Activated T-helper 17 cell treated with anti-CD3 and anti-CD28 coated beads, Interleukin-2, amount 50 U/mL, for 72 hours (primary cell): ENCODE measurements at regions not wholly inside any gene's neighbourhood (a gene's known extent, or its start where the extent isn't known, plus 50 kb on each side); places are given as distances from the start of the nearest gene placed in this dataset.
A peak's percentile ranks its signal among the peaks of the same experiment; 100 is the strongest.

ENCODE experiments used
- ATAC-seq: fragments of 150-1000 bp; cut with Tn5 transposase; replicated peaks from 2 replicates; pipeline ENCODE4 v1.10.0; 2021; ENCODE audit warnings: mild to moderate bottlenecking, moderate library complexity
- H3K27ac Mint-ChIP-seq: one replicate; pipeline ENCODE4 v1.8.0; 2022; ENCODE audit warnings: mixed read lengths
- H3K27me3 Mint-ChIP-seq: one replicate; pipeline ENCODE4 v1.8.0; 2022; ENCODE audit warnings: mixed read lengths
- H3K36me3 Mint-ChIP-seq: one replicate; pipeline ENCODE4 v1.8.0; 2022; ENCODE audit warnings: low read depth, mild to moderate bottlenecking, mixed read lengths
- H3K4me1 Mint-ChIP-seq: one replicate; pipeline ENCODE4 v1.8.0; 2022; ENCODE audit warnings: mixed read lengths
- H3K4me3 Mint-ChIP-seq: one replicate; pipeline ENCODE4 v1.8.0; 2022; ENCODE audit warnings: mild to moderate bottlenecking, mixed read lengths
- H3K9me3 Mint-ChIP-seq: one replicate; pipeline ENCODE4 v1.8.0; 2022; ENCODE audit warnings: mixed read lengths

DNA sequence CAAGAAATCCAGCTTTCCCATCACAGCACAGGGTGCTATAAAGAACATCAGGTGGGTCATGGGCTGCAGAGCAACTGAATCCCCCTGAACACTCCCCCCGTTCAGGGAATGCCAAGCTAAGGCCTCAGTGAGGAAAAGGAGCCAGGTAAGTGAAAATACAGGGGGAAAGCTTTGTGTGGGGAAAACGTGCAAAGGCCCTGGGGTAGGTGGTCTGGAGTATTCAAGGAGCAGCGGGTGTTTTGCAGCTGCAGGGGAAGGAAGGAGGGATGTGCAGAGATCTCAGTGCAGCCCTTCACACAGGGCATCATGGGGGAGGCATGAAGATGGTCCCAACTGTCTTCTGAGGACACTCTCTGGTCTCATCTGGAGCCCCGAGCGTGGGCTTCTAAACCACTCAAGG lies 119.2 kb downstream of the ETS2 start:
- H3K27ac Mint-ChIP-seq: no peak overlapping the region
- ATAC-seq: no peak
- no peaks in the 10 kb centered on the region for H3K4me1 Mint-ChIP-seq
- H3K27me3 Mint-ChIP-seq: peaks cover 31% of the 10 kb centered on the region
- H3K9me3 Mint-ChIP-seq: peaks cover 3% of the 10 kb centered on the region
- no peaks in the 10 kb centered on the region for H3K36me3 Mint-ChIP-seq
- no peak overlapping the region for H3K4me3 Mint-ChIP-seq

DNA sequence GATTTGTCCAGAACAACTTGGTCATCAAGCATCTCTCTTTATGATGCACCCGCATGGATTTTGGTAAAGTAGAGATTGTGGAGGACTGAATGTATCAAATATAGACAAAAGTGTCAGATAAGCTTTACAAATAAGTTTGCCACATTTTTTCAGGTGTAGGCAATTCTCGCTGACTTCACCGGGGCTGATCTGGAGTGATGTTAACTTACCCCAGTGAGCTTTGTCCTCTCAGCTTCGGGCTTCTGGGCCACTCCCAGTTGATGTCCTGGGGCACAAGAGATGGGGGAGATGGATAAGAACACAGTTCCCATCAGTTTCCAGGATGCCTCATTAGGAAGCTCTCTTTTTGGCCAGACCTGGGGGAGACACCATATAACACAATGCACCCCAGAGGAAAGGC lies 117.7 kb downstream of the ETS2 start:
- Mint-ChIP-seq H3K27me3 (peaks cover 38% of the 10 kb centered on the region), H3K4me3 (no peak overlapping the region), H3K4me1 (no peaks in the 10 kb centered on the region), H3K9me3 (no peaks in the 10 kb centered on the region), H3K36me3 (no peaks in the 10 kb centered on the region), H3K27ac (no peak overlapping the region)
- no peak for ATAC-seq

DNA sequence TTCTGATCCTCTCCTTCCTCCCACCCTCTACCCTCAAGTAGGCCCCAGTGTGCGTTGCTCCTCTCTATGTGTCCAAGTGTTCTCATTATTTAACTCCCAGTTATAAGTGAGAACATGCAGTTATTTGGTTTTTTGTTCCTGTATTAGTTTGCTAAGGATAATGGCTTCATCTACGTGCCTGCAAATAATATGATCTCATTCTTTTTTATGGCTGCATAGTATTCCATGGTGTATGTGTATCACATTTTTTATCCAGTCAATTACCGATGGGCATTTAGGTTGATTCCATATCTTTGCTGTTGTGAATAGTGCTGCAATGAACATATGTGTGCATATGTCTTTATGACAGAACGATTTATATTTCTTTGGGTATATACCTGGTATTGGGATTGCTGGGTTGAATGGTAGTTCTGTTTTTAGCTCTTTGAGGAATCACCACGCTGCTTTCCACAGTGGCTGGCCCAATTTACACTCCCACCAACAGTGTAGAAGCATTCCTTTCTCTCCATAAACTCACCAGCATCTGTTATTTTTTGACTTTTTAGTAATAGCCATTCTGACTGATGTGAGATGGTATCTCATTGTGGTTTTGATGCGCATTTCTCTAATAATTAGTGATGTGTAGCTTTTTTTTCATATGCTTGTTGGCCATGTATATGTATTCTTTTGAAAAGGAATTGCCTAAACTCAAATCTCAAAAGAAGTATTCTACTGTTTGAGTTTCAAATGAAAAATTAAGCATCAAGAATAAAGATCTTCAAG lies 116.9 kb downstream of the ETS2 start:
- Mint-ChIP-seq H3K36me3 (no peaks in the 10 kb centered on the region), H3K27me3 (peaks cover 36% of the 10 kb centered on the region), H3K4me1 (no peaks in the 10 kb centered on the region), H3K4me3 (no peak overlapping the region), H3K27ac (no peak overlapping the region), H3K9me3 (no peaks in the 10 kb centered on the region)
- no peak for ATAC-seq

DNA sequence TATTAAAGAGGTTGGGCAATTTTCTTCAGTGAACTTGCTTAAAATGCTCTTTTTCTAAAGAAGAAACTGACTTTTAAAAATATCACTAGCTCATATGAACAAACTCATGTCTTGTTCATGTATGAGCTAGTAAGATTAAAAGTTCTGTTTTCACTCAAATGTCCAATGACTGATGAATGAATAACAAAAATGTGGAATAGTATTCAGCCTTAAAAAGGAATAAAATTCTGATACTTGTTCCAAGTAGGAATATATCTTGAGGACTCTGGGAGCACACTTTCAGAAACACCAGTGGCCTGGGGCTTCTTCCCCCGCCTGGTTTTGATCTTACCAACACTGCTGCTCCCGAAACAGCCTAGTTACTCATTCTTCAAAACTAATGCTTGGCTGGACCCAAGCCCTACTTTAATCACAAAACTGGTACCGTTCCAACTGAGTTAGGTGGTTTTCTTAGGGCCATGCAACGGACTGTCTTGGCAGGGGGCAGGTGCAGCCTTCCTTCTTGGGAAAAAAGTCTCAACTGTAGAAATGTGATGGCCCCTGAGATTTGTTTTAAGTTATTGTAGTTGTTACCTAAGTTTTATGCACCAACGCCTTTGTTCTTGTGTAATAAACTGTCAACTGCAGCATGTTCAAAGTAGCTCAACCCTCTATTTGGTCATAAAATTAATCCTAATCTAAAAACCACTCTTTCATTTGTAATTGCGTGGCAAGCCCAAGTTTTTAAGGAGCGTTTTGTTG lies 116.0 kb downstream of the ETS2 start:
- Mint-ChIP-seq H3K27me3 (peaks cover 35% of the 10 kb centered on the region), H3K4me3 (no peak overlapping the region), H3K36me3 (no peaks in the 10 kb centered on the region), H3K9me3 (no peaks in the 10 kb centered on the region), H3K4me1 (no peaks in the 10 kb centered on the region), H3K27ac (no peak overlapping the region)
- no peak for ATAC-seq

DNA sequence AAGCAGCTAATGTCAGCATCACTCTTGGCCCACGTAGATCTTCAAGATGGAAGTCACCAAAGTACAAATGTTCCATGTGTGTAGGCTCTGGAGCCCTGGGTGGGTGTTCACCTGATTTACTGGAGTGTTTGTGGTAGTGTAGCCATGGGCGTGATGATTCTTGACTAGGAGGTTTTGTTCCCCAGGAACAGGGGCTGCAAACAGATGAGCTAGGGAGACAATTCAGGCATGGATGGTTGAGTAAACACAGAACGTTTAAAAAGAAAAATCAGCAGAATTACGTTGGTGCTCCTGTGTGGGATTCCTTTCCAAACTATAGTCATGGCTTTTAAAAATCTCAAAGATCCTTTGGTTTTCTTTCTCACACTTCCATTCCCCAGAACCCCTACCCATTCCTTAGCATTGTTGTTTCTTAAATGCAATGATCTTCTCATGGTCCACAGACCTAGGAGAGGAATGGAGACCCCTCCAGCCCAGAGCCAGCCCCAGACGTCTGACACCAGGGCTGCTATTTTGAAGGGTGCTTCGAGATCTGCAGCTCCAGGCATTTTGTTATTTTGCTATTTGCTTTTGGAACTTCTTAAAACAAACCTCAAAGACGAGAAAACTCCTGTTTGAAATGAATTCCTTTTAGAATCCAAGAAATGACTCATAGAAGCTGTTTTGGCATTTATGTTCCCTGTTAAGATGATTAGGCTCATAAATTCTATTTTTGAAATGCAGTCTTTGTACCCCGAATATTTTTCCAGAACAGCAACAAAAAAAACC lies 115.1 kb downstream of the ETS2 start:
- peaks cover 35% of the 10 kb centered on the region for H3K27me3 Mint-ChIP-seq
- H3K36me3 Mint-ChIP-seq: no peaks in the 10 kb centered on the region
- H3K4me1 Mint-ChIP-seq: no peaks in the 10 kb centered on the region
- no peak for ATAC-seq
- no peaks in the 10 kb centered on the region for H3K9me3 Mint-ChIP-seq
- no peak overlapping the region for H3K4me3 Mint-ChIP-seq
- no peak overlapping the region for H3K27ac Mint-ChIP-seq

DNA sequence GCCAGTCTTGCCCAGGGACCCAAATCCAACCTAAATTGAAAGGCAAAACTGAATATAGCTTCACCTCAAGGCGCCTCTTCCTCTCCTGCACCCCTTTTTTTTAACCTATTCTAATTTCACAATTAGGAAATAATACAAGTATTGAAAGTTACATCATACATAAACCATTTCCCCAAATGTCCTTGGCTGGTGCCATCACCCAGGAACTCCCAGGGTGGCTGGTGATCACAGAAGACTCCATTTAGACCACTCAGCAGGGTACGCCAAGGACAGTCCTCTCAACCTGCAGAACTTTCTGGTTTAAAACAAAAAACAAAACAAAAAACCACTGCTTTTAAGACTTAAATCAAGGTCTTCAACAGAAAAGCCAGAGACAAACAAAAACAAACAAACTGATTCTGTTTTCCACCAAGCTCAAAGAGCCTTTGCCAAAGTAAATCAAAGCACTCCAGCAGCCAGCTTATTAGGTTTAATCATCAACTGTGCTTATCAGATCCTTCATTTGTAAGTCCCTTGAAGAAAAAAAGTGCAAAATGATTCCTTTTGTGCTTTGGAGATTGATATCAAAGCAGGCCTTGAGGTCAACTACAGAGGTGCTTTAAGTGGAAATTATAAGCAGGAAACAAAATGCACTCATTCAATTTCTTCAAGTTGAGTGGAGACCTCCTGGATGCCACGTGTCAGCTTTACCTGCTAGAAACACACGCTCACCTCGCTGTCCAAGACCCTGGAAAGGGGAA lies 113.0 kb downstream of the ETS2 start:
- Mint-ChIP-seq H3K27me3 (peaks cover 28% of the 10 kb centered on the region), H3K36me3 (no peaks in the 10 kb centered on the region), H3K4me3 (no peak overlapping the region), H3K4me1 (no peaks in the 10 kb centered on the region), H3K27ac (no peak overlapping the region), H3K9me3 (no peaks in the 10 kb centered on the region)
- no peak for ATAC-seq

DNA sequence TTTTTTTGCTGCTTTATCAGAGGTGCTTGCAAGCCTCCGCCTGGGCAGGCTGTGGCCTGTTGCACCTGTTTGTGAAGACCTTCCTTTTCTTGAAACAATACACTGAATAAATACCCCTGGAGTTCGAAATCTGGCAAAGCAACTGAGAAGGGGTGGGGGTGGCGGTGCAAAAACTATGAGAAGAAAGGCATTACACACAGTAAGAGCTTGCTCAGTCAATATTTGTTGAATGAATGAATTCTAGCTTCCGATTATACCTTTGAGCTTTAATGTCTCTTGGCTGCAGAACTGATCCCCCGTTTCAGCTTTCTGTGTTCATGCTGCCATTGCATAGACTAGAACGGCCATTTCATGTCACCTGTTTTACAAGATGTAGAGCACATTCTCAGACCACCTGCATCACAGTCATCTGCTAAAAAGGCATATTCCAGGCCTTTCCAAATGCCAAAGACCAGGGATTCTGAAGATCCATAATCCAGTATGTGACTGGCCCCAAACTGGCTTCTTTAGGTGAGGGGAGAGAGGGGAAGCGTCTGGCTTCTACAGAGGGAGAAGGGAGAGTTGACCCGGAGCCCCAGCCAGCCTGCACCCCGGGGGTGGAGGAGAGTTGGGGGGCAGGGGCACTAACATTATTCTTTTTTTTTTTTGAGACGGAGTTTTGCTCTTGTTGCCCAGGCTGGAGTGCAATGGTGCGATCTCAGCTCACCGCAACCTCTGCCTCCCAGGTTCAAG lies 111.5 kb downstream of the ETS2 start:
- no peak overlapping the region for H3K27ac Mint-ChIP-seq
- no peaks in the 10 kb centered on the region for H3K36me3 Mint-ChIP-seq
- no peaks in the 10 kb centered on the region for H3K4me1 Mint-ChIP-seq
- no peaks in the 10 kb centered on the region for H3K9me3 Mint-ChIP-seq
- ATAC-seq: no peak
- H3K27me3 Mint-ChIP-seq: peaks cover 24% of the 10 kb centered on the region
- H3K4me3 Mint-ChIP-seq: no peak overlapping the region

DNA sequence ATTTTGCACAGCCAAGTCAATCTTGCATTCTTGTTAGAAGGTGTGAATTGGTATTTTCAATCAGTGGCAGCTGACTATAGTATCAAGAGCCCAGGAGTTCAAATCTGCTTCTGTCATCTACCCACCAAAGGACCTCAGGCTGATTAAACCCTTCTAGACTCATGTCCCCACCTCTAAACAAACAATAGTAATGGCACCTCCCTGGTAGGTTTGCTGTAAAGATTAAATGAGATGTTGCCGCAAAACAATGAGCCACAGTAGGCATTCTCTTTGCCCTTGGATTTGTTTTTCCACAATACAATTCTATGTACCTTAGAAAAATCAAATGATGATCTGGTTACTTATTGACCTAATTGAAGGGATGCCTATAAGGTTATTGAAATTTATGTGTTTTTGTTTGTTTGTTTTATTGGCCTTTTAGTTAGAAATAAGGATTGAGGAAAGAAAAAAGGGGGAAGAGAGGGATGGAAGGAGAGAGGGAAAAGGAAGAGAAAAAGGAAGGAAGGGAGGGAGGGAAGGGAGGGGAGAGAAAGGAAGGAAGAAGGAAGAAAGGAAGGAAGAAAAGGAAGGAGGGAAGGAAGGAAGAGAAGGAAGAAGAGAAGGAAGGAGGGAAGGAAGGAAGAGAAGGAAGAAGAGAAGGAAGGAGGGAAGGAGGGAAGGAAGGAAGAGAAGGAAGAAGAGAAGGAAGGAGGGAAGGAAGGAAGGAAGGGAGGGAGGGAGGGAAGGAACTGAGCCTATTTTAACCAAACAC lies 110.7 kb downstream of the ETS2 start:
- no peak overlapping the region for H3K27ac Mint-ChIP-seq
- no peaks in the 10 kb centered on the region for H3K9me3 Mint-ChIP-seq
- peaks cover 22% of the 10 kb centered on the region for H3K27me3 Mint-ChIP-seq
- no peaks in the 10 kb centered on the region for H3K36me3 Mint-ChIP-seq
- H3K4me1 Mint-ChIP-seq: no peaks in the 10 kb centered on the region
- ATAC-seq: no peak
- no peak overlapping the region for H3K4me3 Mint-ChIP-seq

DNA sequence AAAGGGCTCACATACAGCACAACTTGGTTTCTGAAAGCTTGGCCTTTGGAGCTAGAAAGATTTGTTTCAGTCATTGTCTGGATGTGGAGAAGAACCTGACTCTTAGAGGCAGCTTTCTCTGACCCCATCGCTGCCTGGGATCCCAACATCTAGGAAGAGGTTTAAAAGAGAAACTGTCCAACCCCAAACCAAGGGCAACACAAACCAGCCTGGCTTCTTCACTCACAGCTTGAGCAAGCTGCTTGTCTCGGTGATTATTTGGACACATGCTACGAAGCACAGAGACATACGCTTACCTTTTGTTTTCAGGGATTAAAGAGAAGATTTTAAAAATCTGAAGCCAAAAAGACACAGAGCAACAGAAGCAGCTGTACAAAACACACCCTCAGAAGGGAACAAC lies 109.8 kb downstream of the ETS2 start:
- Mint-ChIP-seq H3K4me3 (no peak overlapping the region), H3K27ac (no peak overlapping the region), H3K9me3 (no peaks in the 10 kb centered on the region), H3K36me3 (no peaks in the 10 kb centered on the region), H3K4me1 (no peaks in the 10 kb centered on the region), H3K27me3 (peaks cover 24% of the 10 kb centered on the region)
- no peak for ATAC-seq

DNA sequence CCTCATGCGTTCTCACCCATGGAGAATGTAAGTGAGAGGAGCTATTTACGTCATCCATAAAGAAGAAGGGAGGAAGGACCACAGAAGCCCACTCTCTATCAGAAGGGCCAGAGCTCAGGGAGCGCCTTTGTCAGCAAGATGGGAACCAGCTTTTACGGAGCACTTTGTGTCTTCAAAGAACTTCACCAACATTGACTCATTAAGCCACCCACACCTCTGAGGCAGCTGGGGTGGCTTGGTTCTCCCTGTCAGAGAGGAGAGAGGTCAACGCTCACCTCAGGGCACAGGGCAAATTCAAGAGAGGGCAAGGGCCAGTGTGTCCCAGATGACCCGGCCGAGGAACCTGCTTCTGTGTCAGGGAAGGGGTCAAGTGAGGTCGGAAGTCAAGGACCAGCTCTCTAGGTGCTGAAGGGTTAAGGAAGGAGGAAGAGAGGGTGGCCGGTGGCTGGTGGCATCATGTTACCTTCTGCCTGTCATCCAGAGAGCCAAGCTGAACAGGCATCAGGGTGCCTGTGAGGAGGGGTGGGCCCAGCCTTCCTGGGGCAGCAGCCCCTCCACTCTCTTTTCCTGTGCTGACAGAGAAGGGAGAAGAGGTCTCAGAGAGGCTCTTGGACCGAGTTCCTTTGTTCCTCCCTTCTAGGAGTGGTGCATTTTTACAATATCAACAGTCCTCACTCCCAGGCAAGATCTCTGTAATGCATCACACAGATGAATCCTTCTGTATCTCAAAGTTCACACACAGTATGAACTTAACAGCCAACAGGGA lies 109.0 kb downstream of the ETS2 start:
- peak; percentile 71 for ATAC-seq
- Mint-ChIP-seq H3K36me3 (no peaks in the 10 kb centered on the region), H3K27me3 (peaks cover 21% of the 10 kb centered on the region), H3K9me3 (no peaks in the 10 kb centered on the region), H3K27ac (no peak overlapping the region), H3K4me3 (no peak overlapping the region), H3K4me1 (no peaks in the 10 kb centered on the region)

DNA sequence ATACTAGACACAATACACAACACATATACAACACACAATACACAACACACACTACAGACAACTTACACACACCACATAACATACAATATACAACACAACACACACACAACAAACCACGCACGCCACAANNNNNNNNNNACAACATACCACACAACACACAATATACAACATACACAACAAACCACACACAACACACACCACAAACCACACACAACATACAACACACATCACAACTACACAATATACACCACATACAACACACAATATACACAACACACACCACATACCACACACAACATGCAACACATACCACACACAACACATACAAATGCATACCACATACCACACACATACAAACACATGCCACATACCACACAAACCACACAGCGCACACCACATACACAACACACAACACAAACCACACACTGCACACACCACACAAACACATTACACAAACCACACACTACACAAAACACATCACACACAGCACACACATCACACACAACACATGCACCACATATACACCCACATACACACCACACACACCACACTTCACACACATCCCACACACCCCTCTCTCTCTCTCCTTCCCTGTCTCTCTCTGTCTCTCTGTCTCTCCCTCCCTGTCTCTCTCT lies 108.3 kb downstream of the ETS2 start:
- Mint-ChIP-seq H3K27ac (no peak overlapping the region), H3K9me3 (no peaks in the 10 kb centered on the region), H3K27me3 (peaks cover 15% of the 10 kb centered on the region), H3K4me3 (no peak overlapping the region), H3K36me3 (no peaks in the 10 kb centered on the region), H3K4me1 (no peaks in the 10 kb centered on the region)
- ATAC-seq: no peak

DNA sequence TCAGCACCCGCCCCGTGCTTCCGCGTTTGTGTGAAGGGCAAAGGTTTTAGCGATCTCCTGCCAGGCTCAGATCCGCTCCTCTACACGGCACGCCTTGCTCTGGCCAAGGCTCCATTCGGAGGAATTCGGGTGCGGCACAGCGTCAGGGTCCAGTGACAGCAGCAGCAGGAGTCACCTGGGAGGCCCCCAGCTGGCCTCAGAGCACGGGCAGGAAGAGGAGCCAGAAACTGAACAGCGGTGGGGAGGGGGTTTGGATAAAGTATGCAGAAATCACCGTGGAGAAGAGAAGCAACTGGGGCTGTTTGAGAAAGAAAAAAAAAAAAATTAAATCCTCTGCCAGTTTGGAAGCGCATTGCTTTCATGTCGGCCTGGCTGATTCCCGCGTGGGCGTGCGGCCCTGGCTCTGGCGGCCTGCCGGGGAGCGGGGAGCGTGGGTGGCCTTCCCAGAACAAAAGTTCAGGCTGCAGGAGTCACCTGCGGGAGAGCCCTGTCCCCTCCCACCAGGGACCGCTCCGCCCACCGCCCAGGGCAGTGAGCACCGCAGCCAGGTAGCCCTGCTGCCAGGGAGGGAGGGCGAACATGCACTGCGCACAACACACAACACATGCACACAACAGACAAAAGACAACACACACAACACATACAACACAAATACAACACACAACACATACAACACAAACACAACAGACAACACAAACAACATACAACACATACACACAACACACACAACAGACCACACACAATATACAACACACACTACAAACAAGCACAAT lies 107.6 kb downstream of the ETS2 start:
- no peak overlapping the region for H3K27ac Mint-ChIP-seq
- no peaks in the 10 kb centered on the region for H3K4me1 Mint-ChIP-seq

More for the DNA sequence above, 107.6 kb downstream of the ETS2 start:
- no peaks in the 10 kb centered on the region for H3K36me3 Mint-ChIP-seq
- H3K9me3 Mint-ChIP-seq: no peaks in the 10 kb centered on the region
- no peak overlapping the region for H3K4me3 Mint-ChIP-seq
- peaks cover 17% of the 10 kb centered on the region for H3K27me3 Mint-ChIP-seq
- ATAC-seq: no peak
